HepG2 (cell line): ENCODE measurements at regions not wholly inside any gene's neighbourhood (a gene's known extent, or its start where the extent isn't known, plus 50 kb on each side); places are given as distances from the start of the nearest gene placed in this dataset.

Source experiments
- ATAC-seq: fragments of 200-7000 bp; cut with Tn5 transposase; 3 replicates; pipeline ENCODE4 v1.9.1; 2020; ENCODE audit warnings: mild to moderate bottlenecking, moderate library complexity
- BruUV-seq: library from RNA; stranded (reverse); fragments of 400-500 nt; replicated peaks from 2 replicates; lab custom pipeline; 2021; lab: Mats Ljungman, UMichigan
- CTCF ChIA-PET: fragments of 300-600 bp; formaldehyde crosslinking; extraction: SDS; loops from one replicate; lab custom pipeline; 2021; ENCODE audit warnings: low total read pairs, inconsistent platforms, low intra/inter-chr PET ratio; lab: Yijun Ruan, JAX
- POLR2A ChIA-PET: fragments of 350-600 bp; sonication (Branson Sonifier 250); formaldehyde crosslinking; loops from one replicate; lab custom pipeline; 2020; ENCODE audit warnings: antibody characterized with exemption, inconsistent platforms; lab: Yijun Ruan, JAX
- DNase-seq: peaks from one replicate; pipeline ENCODE4 v3.0.0-alpha.2; 2015; ENCODE audit warnings: low spot score
- FAIRE-seq: peaks from 3 replicates; lab custom pipeline; 2011; peaks lifted over from hg19 to GRCh38; lab: Jason Lieb, UNC
- H2AFZ ChIP-seq: one replicate; pipeline ENCODE4 v1.6.1; 2011; ENCODE audit warnings: low read length, inconsistent platforms
- H3K27ac ChIP-seq: fragments of 300-600 bp; 3 replicates; pipeline ENCODE4 v1.8.0; 2011; ENCODE audit warnings: mixed run types, mild to moderate bottlenecking, mixed read lengths, low read length, inconsistent platforms; ENCODE audit not compliant: insufficient read depth; ENCODE audit errors: extremely low read length
- H3K27me3 ChIP-seq, 2 experiments: fragments of 200-600 bp in 1 of 2; 2 replicates in 1 of 2; 3 replicates in 1 of 2; pipeline versions ENCODE4 v1.6.0 to v1.8.0; 2011; ENCODE audit warnings: low read length in 2 of 2, mild to moderate bottlenecking in 2 of 2, moderate library complexity in 2 of 2, inconsistent platforms in 1 of 2; ENCODE audit not compliant: insufficient read depth in 2 of 2, control insufficient read depth in 1 of 2
- H3K36me3 ChIP-seq, 2 experiments: fragments of 200-600 bp in 1 of 2; replicated peaks in 1 of 2; 2 replicates in 1 of 2; 3 replicates in 1 of 2; pipeline versions ENCODE4 v1.5.1 to v1.8.0; 2011; ENCODE audit warnings: low read length in 2 of 2, inconsistent platforms in 1 of 2; ENCODE audit not compliant: insufficient read depth in 2 of 2, control insufficient read depth in 1 of 2
- H3K4me1 ChIP-seq: 2 replicates; pipeline ENCODE4 v1.5.1; 2012; ENCODE audit warnings: low read length, inconsistent platforms; ENCODE audit not compliant: insufficient read depth
- H3K4me2 ChIP-seq: 2 replicates; pipeline ENCODE4 v1.6.0; 2011; ENCODE audit warnings: low read depth, low read length, inconsistent platforms
- H3K4me3 ChIP-seq, 3 experiments: fragments of 200-600 bp in 1 of 3; sonication (generic), shearing (Covaris generic) in 1 of 3; replicated peaks in 1 of 3; 2 replicates each; pipeline ENCODE4 v1.5.1; 2011 to 2016; ENCODE audit warnings: low read length in 3 of 3, inconsistent platforms in 2 of 3, low read depth in 2 of 3, mild to moderate bottlenecking in 2 of 3, control low read depth in 1 of 3, mixed read lengths in 1 of 3; ENCODE audit not compliant: insufficient read depth in 1 of 3
- H3K79me2 ChIP-seq: one replicate; pipeline ENCODE4 v1.6.1; 2011; ENCODE audit warnings: low read length, inconsistent platforms; ENCODE audit not compliant: insufficient read depth
- H3K9ac ChIP-seq: 2 replicates; pipeline ENCODE4 v1.6.0; 2011; ENCODE audit warnings: mild to moderate bottlenecking, low read depth, low read length, inconsistent platforms; ENCODE audit not compliant: insufficient read depth
- H3K9me3 ChIP-seq: 2 replicates; pipeline ENCODE4 v1.5.1; 2012; ENCODE audit warnings: mild to moderate bottlenecking, low read length
- H4K20me1 ChIP-seq: 2 replicates; pipeline ENCODE4 v1.6.0; 2011; ENCODE audit warnings: inconsistent platforms, mild to moderate bottlenecking, low read length, moderate library complexity; ENCODE audit not compliant: insufficient read depth
- ARNT ChIP-seq: fragments of 450-650 bp; IDR thresholded peaks from 2 replicates; pipeline ENCODE4 v1.6.1; 2017
- ETV5 ChIP-seq: IDR thresholded peaks from 2 replicates; pipeline ENCODE4 v1.6.1; 2018; ENCODE audit warnings: missing biosample characterization, missing genetic modification reagents, inconsistent platforms, borderline replicate concordance
- FOXP1 ChIP-seq, 2 experiments: fragments of 450-650 bp in 1 of 2; IDR thresholded peaks; 2 replicates each; pipeline ENCODE4 v1.6.1; 2017 to 2018; ENCODE audit warnings: antibody characterized with exemption in 1 of 2
- MATR3 ChIP-seq: sonication (generic); formaldehyde crosslinking; IDR thresholded peaks from 2 replicates; pipeline ENCODE4 v1.4.0; 2020; ENCODE audit warnings: missing genetic modification reagents
- SAFB2 ChIP-seq: sonication (generic); formaldehyde crosslinking; IDR thresholded peaks from 2 replicates; pipeline ENCODE4 v1.5.1; 2020; ENCODE audit warnings: missing genetic modification reagents, low read depth, mild to moderate bottlenecking, borderline replicate concordance
- ZFAT ChIP-seq: sonication (generic); formaldehyde crosslinking; conservative IDR thresholded peaks from 2 replicates; pipeline ENCODE4 v1.8.1; 2023; ENCODE audit warnings: missing genetic modification reagents, inconsistent platforms
- ZIK1 ChIP-seq: sonication (generic); formaldehyde crosslinking; IDR thresholded peaks from 2 replicates; pipeline ENCODE4 v1.5.0; 2020; ENCODE audit warnings: mild to moderate bottlenecking, low read depth, missing genetic modification reagents, borderline replicate concordance
- ZKSCAN1 ChIP-seq: fragments of 150-350 bp; IDR thresholded peaks from 2 replicates; pipeline ENCODE4 v1.6.1; 2014; ENCODE audit warnings: low read length
- ZNF34 ChIP-seq: sonication (generic); formaldehyde crosslinking; IDR thresholded peaks from 2 replicates; pipeline ENCODE4 v1.4.0; 2020; ENCODE audit warnings: mild to moderate bottlenecking, missing genetic modification reagents, borderline replicate concordance
- ZNF446 ChIP-seq: sonication (generic); formaldehyde crosslinking; IDR thresholded peaks from 2 replicates; pipeline ENCODE4 v1.5.0; 2020; ENCODE audit warnings: mild to moderate bottlenecking, missing genetic modification reagents
- WGBS: methylation state at CpG from one replicate; pipeline ENCODE4 v1.1.6; 2017; ENCODE audit warnings: low lambda C conversion rate; 5-methylcytosine and 5-hydroxymethylcytosine counted together
- in situ Hi-C: cut with HindIII; loops from 2 replicates; pipeline ENCODE4 v1.10.0; 2017; ENCODE audit warnings: low pct_unique_long_range_greater_than_20kb; ENCODE audit not compliant: extremely low pct_ligation_motif_present
- intact Hi-C: fragments of 100-400 bp; cut with micrococcal nuclease; formaldehyde crosslinking; loops from one replicate; pipeline ENCODE4 v1.10.0; 2022; ENCODE audit not compliant: unreplicated experiment
- TF ChIP-seq, protein P1 (sequence below): IDR thresholded peaks from 2 replicates; pipeline ENCODE4 v1.6.1; 2016; ENCODE audit warnings: mild to moderate bottlenecking, missing biosample characterization, missing genetic modification reagents
- TF ChIP-seq, protein P2 (sequence below): sonication (generic); formaldehyde crosslinking; IDR thresholded peaks from 2 replicates; pipeline ENCODE4 v1.5.0; 2020; ENCODE audit warnings: mild to moderate bottlenecking, missing genetic modification reagents

DNA sequence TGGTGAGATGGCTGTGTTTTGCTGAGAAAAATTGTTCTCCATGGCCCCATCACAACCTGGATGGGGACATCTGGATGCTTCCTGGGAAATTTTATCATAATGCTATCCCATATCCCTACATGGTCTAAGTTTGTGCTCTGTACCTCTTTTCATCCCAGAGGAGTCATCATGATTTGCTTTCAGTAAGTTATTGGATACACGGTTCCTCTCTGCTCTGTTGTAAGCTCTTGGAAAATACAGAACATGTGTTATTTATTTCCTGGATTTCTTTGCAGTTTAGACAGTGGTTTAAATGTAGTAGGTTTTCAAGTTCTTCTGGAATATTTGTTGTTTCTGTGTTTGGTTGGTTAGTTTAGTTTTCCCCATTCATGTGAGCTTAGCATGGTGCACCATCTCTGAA, 129.2 kb upstream of the ECI2 start:
- in situ Hi-C loops (no loop called here), intact Hi-C loops (no loop called here)
- Histone ChIP-seq H3K36me3 (no peaks in the 10 kb centered on the region), H3K27me3 (peaks cover 1 to 47% of the 10 kb centered on the region in 2 experiments; a peak in 4 of 5 replicates), H3K9me3 (no peaks in the 10 kb centered on the region), H3K79me2 (no peaks in the 10 kb centered on the region), H3K4me1 (no peaks in the 10 kb centered on the region), H2AFZ (no peak overlapping the region), H3K9ac (no peak overlapping the region), H3K4me3 (no peak overlapping the region), H3K4me2 (no peak overlapping the region), H3K27ac (no peak overlapping the region), H4K20me1 (no peaks in the 10 kb centered on the region)
- ChIA-PET POLR2A (no interaction called here), CTCF (no interaction called here)
- BruUV-seq, result no TSS peak
- FAIRE-seq (no peak), DNase-seq (no peak), ATAC-seq (no peak)
- TF ChIP-seq ARNT (no peak), ETV5 (no peak), SAFB2 (no peak), MATR3 (CRISPR knock-in tag) (no peak), ZNF34 (CRISPR knock-in tag) (no peak), FOXP1 (IDR thresholded peaks at IDR 0.05) (no peak), FOXP1 (CRISPR knock-in tag; IDR thresholded peaks at IDR 0.05) (no peak), ZKSCAN1 (no peak), ZNF446 (CRISPR knock-in tag) (no peak), ZIK1 (CRISPR knock-in tag) (no peak), ZFAT (no peak)
- TF ChIP-seq, protein P1, sequence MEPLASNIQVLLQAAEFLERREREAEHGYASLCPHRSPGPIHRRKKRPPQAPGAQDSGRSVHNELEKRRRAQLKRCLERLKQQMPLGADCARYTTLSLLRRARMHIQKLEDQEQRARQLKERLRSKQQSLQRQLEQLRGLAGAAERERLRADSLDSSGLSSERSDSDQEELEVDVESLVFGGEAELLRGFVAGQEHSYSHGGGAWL (CRISPR knock-in tag), result no peak
- TF ChIP-seq, protein P2, sequence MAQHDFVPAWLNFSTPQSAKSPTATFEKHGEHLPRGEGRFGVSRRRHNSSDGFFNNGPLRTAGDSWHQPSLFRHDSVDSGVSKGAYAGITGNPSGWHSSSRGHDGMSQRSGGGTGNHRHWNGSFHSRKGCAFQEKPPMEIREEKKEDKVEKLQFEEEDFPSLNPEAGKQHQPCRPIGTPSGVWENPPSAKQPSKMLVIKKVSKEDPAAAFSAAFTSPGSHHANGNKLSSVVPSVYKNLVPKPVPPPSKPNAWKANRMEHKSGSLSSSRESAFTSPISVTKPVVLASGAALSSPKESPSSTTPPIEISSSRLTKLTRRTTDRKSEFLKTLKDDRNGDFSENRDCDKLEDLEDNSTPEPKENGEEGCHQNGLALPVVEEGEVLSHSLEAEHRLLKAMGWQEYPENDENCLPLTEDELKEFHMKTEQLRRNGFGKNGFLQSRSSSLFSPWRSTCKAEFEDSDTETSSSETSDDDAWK (CRISPR knock-in tag), result no peak
- 0% methylated on average over 1 of the region's 1 CpG for WGBS
